ENCODE measurements at regions not wholly inside any gene's neighbourhood (a gene's known extent, or its start where the extent isn't known, plus 50 kb on each side); places are given as distances from the start of the nearest gene placed in this dataset.

- Histone ChIP-seq H3K4me3 (ENCODE audit: low read depth, low read length) (no peak overlapping the region), H3K36me3 (ENCODE audit: control insufficient read depth, insufficient read depth, low read length) (no peaks in the 10 kb centered on the region), H3K27me3 (ENCODE audit: control insufficient read depth, insufficient read depth, low read length) (no peaks in the 10 kb centered on the region)
- DNase-seq (ENCODE audit: low read depth) = no peak
- no peak for TF ChIP-seq CTCF (IDR thresholded peaks at IDR 0.05; ENCODE audit: insufficient read depth, low read length, poor library complexity, severe bottlenecking)
Measured at GRCh38 chr12:46579474-46579873, 206.9 kb upstream of the SLC38A2 start.

- Histone ChIP-seq H3K4me3 (ENCODE audit: low read depth, low read length) (no peak overlapping the region), H3K27me3 (ENCODE audit: control insufficient read depth, insufficient read depth, low read length) (no peaks in the 10 kb centered on the region), H3K36me3 (ENCODE audit: control insufficient read depth, insufficient read depth, low read length) (no peaks in the 10 kb centered on the region)
- no peak for DNase-seq (ENCODE audit: low read depth)
- no peak for TF ChIP-seq CTCF (IDR thresholded peaks at IDR 0.05; ENCODE audit: insufficient read depth, low read length, poor library complexity, severe bottlenecking)
Measured at GRCh38 chr12:46578190-46578982, 205.8 kb upstream of the SLC38A2 start.

GRCh38 chr12:46577063-46577776 is 204.6 kb upstream of the SLC38A2 start:
- TF ChIP-seq CTCF (IDR thresholded peaks at IDR 0.05; ENCODE audit: insufficient read depth, low read length, poor library complexity, severe bottlenecking) = no peak
- no peak for DNase-seq (ENCODE audit: low read depth)
- Histone ChIP-seq H3K27me3 (ENCODE audit: control insufficient read depth, insufficient read depth, low read length) (no peaks in the 10 kb centered on the region), H3K4me3 (ENCODE audit: low read depth, low read length) (no peak overlapping the region), H3K36me3 (ENCODE audit: control insufficient read depth, insufficient read depth, low read length) (no peaks in the 10 kb centered on the region)

- Histone ChIP-seq H3K27me3 (ENCODE audit: control insufficient read depth, insufficient read depth, low read length) (no peaks in the 10 kb centered on the region), H3K4me3 (ENCODE audit: low read depth, low read length) (no peak overlapping the region), H3K36me3 (ENCODE audit: control insufficient read depth, insufficient read depth, low read length) (no peaks in the 10 kb centered on the region)
- no peak for TF ChIP-seq CTCF (IDR thresholded peaks at IDR 0.05; ENCODE audit: insufficient read depth, low read length, poor library complexity, severe bottlenecking)
- no peak for DNase-seq (ENCODE audit: low read depth)
Measured at GRCh38 chr12:46574847-46575246, 202.3 kb upstream of the SLC38A2 start.

- Histone ChIP-seq H3K36me3 (ENCODE audit: control insufficient read depth, insufficient read depth, low read length) (no peaks in the 10 kb centered on the region), H3K27me3 (ENCODE audit: control insufficient read depth, insufficient read depth, low read length) (no peaks in the 10 kb centered on the region), H3K4me3 (ENCODE audit: low read depth, low read length) (no peak overlapping the region)
- DNase-seq (ENCODE audit: low read depth) = no peak
- no peak for TF ChIP-seq CTCF (IDR thresholded peaks at IDR 0.05; ENCODE audit: insufficient read depth, low read length, poor library complexity, severe bottlenecking)
Measured at GRCh38 chr12:46573347-46573658, 200.7 kb upstream of the SLC38A2 start.

Measured in kidney epithelial cell (primary cell).